ENCODE measurements at regions not wholly inside any gene's neighbourhood (a gene's known extent, or its start where the extent isn't known, plus 50 kb on each side); places are given as distances from the start of the nearest gene placed in this dataset.

GRCh38 chr5:6085341-6085860 is 292.9 kb downstream of the MED10 start:
- no peak overlapping the region for H3K4me3 ChIP-seq (ENCODE audit: low read length)
- DNase-seq (ENCODE audit: low read depth) = peak; percentile 13
- TF ChIP-seq CTCF (IDR thresholded peaks at IDR 0.05; ENCODE audit: insufficient read depth, low read depth, low read length, missing control alignments) = no peak

GRCh38 chr5:6084836-6085235 is 293.5 kb downstream of the MED10 start:
- H3K4me3 ChIP-seq (ENCODE audit: low read length) = no peak overlapping the region
- DNase-seq (ENCODE audit: low read depth) = no peak
- TF ChIP-seq CTCF (IDR thresholded peaks at IDR 0.05; ENCODE audit: insufficient read depth, low read depth, low read length, missing control alignments) = no peak

- TF ChIP-seq CTCF (IDR thresholded peaks at IDR 0.05; ENCODE audit: insufficient read depth, low read depth, low read length, missing control alignments) = no peak
- no peak for DNase-seq (ENCODE audit: low read depth)
- H3K4me3 ChIP-seq (ENCODE audit: low read length) = no peak overlapping the region
Observed at GRCh38 chr5:6084376-6084775, 294.0 kb downstream of the MED10 start.

- no peak for TF ChIP-seq CTCF (IDR thresholded peaks at IDR 0.05; ENCODE audit: insufficient read depth, low read depth, low read length, missing control alignments)
- H3K4me3 ChIP-seq (ENCODE audit: low read length) = no peak overlapping the region
- DNase-seq (ENCODE audit: low read depth) = no peak
Observed at GRCh38 chr5:6083311-6083978, 294.9 kb downstream of the MED10 start.

GRCh38 chr5:6082685-6083084 is 295.7 kb downstream of the MED10 start:
- H3K4me3 ChIP-seq (ENCODE audit: low read length) = no peak overlapping the region
- TF ChIP-seq CTCF (IDR thresholded peaks at IDR 0.05; ENCODE audit: insufficient read depth, low read depth, low read length, missing control alignments) = no peak
- DNase-seq (ENCODE audit: low read depth) = no peak

GRCh38 chr5:6081727-6082210 is 296.6 kb downstream of the MED10 start:
- no peak for DNase-seq (ENCODE audit: low read depth)
- H3K4me3 ChIP-seq (ENCODE audit: low read length) = no peak overlapping the region
- no peak for TF ChIP-seq CTCF (IDR thresholded peaks at IDR 0.05; ENCODE audit: insufficient read depth, low read depth, low read length, missing control alignments)
